ENCODE measurements at regions not wholly inside any gene's neighbourhood (a gene's known extent, or its start where the extent isn't known, plus 50 kb on each side); places are given as distances from the start of the nearest gene placed in this dataset.

GRCh38 chr21:41680444-41681347 is 86.2 kb downstream of the RIPK4 start:
- Histone ChIP-seq H3K4me1 (ENCODE audit: control insufficient read depth in 2 of 2, insufficient read depth in 2 of 2, low read length in 1 of 2) (peaks cover 8 to 38% of the 10 kb centered on the region in 2 donors), H3K9me3 (ENCODE audit: control insufficient read depth in 2 of 2, insufficient read depth in 1 of 2, low read depth in 1 of 2, low read length in 1 of 2) (no peaks in the 10 kb centered on the region), H3K27me3 (ENCODE audit: control insufficient read depth in 1 of 2, insufficient read depth in 2 of 2, low read length in 2 of 2) (no peaks in the 10 kb centered on the region), H3K4me3 (ENCODE audit: low read depth in 1 of 2, low read length in 2 of 2) (peak overlapping the region; percentile 24 to 27), H3K27ac (ENCODE audit: low read depth in 2 of 2, low read length in 1 of 2) (peak overlapping the region; percentile 98 to 100), H3K36me3 (ENCODE audit: control insufficient read depth in 2 of 2, insufficient read depth in 2 of 2, low read length in 1 of 2) (no peaks in the 10 kb centered on the region)
- 53 to 60% methylated on average over 23 of the region's 23 CpGs for WGBS, 2 donors

- H3K27ac ChIP-seq (ENCODE audit: low read depth in 2 of 2, low read length in 1 of 2): peak overlapping the region; percentile 99 to 100
- H3K27me3 ChIP-seq (ENCODE audit: control insufficient read depth in 1 of 2, insufficient read depth in 2 of 2, low read length in 2 of 2): no peaks in the 10 kb centered on the region
- peak overlapping the region; percentile 29 to 38 for H3K4me3 ChIP-seq (ENCODE audit: low read depth in 1 of 2, low read length in 2 of 2)
- peaks cover 6 to 26% of the 10 kb centered on the region in 2 donors for H3K4me1 ChIP-seq (ENCODE audit: control insufficient read depth in 2 of 2, insufficient read depth in 2 of 2, low read length in 1 of 2)
- WGBS, 2 donors: 12 to 18% methylated on average over 11 of the region's 11 CpGs
- H3K36me3 ChIP-seq (ENCODE audit: control insufficient read depth in 2 of 2, insufficient read depth in 2 of 2, low read length in 1 of 2): no peaks in the 10 kb centered on the region
- H3K9me3 ChIP-seq (ENCODE audit: control insufficient read depth in 2 of 2, insufficient read depth in 1 of 2, low read depth in 1 of 2, low read length in 1 of 2): no peaks in the 10 kb centered on the region
Measured at GRCh38 chr21:41678924-41679318, 87.9 kb downstream of the RIPK4 start.

- Histone ChIP-seq H3K4me3 (ENCODE audit: low read depth in 1 of 2, low read length in 2 of 2) (no peak overlapping the region), H3K4me1 (ENCODE audit: control insufficient read depth in 2 of 2, insufficient read depth in 2 of 2, low read length in 1 of 2) (peaks cover 6 to 23% of the 10 kb centered on the region in 2 donors), H3K27me3 (ENCODE audit: control insufficient read depth in 1 of 2, insufficient read depth in 2 of 2, low read length in 2 of 2) (no peaks in the 10 kb centered on the region), H3K9me3 (ENCODE audit: control insufficient read depth in 2 of 2, insufficient read depth in 1 of 2, low read depth in 1 of 2, low read length in 1 of 2) (no peaks in the 10 kb centered on the region), H3K36me3 (ENCODE audit: control insufficient read depth in 2 of 2, insufficient read depth in 2 of 2, low read length in 1 of 2) (no peaks in the 10 kb centered on the region), H3K27ac (ENCODE audit: low read depth in 2 of 2, low read length in 1 of 2) (peak overlapping the region; percentile 99 to 100)
- WGBS, 2 donors: 34 to 36% methylated on average over 17 of the region's 17 CpGs
Measured at GRCh38 chr21:41678016-41678923, 88.6 kb downstream of the RIPK4 start.

- Histone ChIP-seq H3K27ac (ENCODE audit: low read depth in 2 of 2, low read length in 1 of 2) (peak overlapping the region; percentile 99 to 100), H3K27me3 (ENCODE audit: control insufficient read depth in 1 of 2, insufficient read depth in 2 of 2, low read length in 2 of 2) (no peaks in the 10 kb centered on the region), H3K4me1 (ENCODE audit: control insufficient read depth in 2 of 2, insufficient read depth in 2 of 2, low read length in 1 of 2) (peaks cover 6 to 18% of the 10 kb centered on the region in 2 donors), H3K9me3 (ENCODE audit: control insufficient read depth in 2 of 2, insufficient read depth in 1 of 2, low read depth in 1 of 2, low read length in 1 of 2) (no peaks in the 10 kb centered on the region), H3K4me3 (ENCODE audit: low read depth in 1 of 2, low read length in 2 of 2) (no peak overlapping the region), H3K36me3 (ENCODE audit: control insufficient read depth in 2 of 2, insufficient read depth in 2 of 2, low read length in 1 of 2) (no peaks in the 10 kb centered on the region)
- WGBS, 2 donors: 45 to 52% methylated on average over 8 of the region's 8 CpGs
Measured at GRCh38 chr21:41677671-41678015, 89.2 kb downstream of the RIPK4 start.

GRCh38 chr21:41676198-41676597 is 90.7 kb downstream of the RIPK4 start:
- 80 to 90% methylated on average over 3 of the region's 3 CpGs for WGBS, 2 donors
- Histone ChIP-seq H3K27me3 (ENCODE audit: control insufficient read depth in 1 of 2, insufficient read depth in 2 of 2, low read length in 2 of 2) (no peaks in the 10 kb centered on the region), H3K27ac (ENCODE audit: low read depth in 2 of 2, low read length in 1 of 2) (no peak overlapping the region), H3K4me3 (ENCODE audit: low read depth in 1 of 2, low read length in 2 of 2) (no peak overlapping the region), H3K4me1 (ENCODE audit: control insufficient read depth in 2 of 2, insufficient read depth in 2 of 2, low read length in 1 of 2) (peaks cover 0 to 18% of the 10 kb centered on the region in 2 donors), H3K36me3 (ENCODE audit: control insufficient read depth in 2 of 2, insufficient read depth in 2 of 2, low read length in 1 of 2) (no peaks in the 10 kb centered on the region), H3K9me3 (ENCODE audit: control insufficient read depth in 2 of 2, insufficient read depth in 1 of 2, low read depth in 1 of 2, low read length in 1 of 2) (no peaks in the 10 kb centered on the region)

- no peaks in the 10 kb centered on the region for H3K36me3 ChIP-seq (ENCODE audit: control insufficient read depth in 2 of 2, insufficient read depth in 2 of 2, low read length in 1 of 2)
- 70 to 87% methylated on average over 6 of the region's 6 CpGs for WGBS, 2 donors
- no peaks in the 10 kb centered on the region for H3K9me3 ChIP-seq (ENCODE audit: control insufficient read depth in 2 of 2, insufficient read depth in 1 of 2, low read depth in 1 of 2, low read length in 1 of 2)
- H3K27ac ChIP-seq (ENCODE audit: low read depth in 2 of 2, low read length in 1 of 2): no peak overlapping the region
- H3K27me3 ChIP-seq (ENCODE audit: control insufficient read depth in 1 of 2, insufficient read depth in 2 of 2, low read length in 2 of 2): no peaks in the 10 kb centered on the region
- peaks cover 0 to 20% of the 10 kb centered on the region in 2 donors for H3K4me1 ChIP-seq (ENCODE audit: control insufficient read depth in 2 of 2, insufficient read depth in 2 of 2, low read length in 1 of 2)
- H3K4me3 ChIP-seq (ENCODE audit: low read depth in 1 of 2, low read length in 2 of 2): no peak overlapping the region
Measured at GRCh38 chr21:41675574-41675973, 91.3 kb downstream of the RIPK4 start.

- Histone ChIP-seq H3K4me3 (ENCODE audit: low read depth in 1 of 2, low read length in 2 of 2) (no peak overlapping the region), H3K4me1 (ENCODE audit: control insufficient read depth in 2 of 2, insufficient read depth in 2 of 2, low read length in 1 of 2) (peaks cover 0 to 22% of the 10 kb centered on the region in 2 donors), H3K9me3 (ENCODE audit: control insufficient read depth in 2 of 2, insufficient read depth in 1 of 2, low read depth in 1 of 2, low read length in 1 of 2) (no peaks in the 10 kb centered on the region), H3K36me3 (ENCODE audit: control insufficient read depth in 2 of 2, insufficient read depth in 2 of 2, low read length in 1 of 2) (no peaks in the 10 kb centered on the region), H3K27ac (ENCODE audit: low read depth in 2 of 2, low read length in 1 of 2) (no peak overlapping the region), H3K27me3 (ENCODE audit: control insufficient read depth in 1 of 2, insufficient read depth in 2 of 2, low read length in 2 of 2) (no peaks in the 10 kb centered on the region)
- WGBS, 2 donors: 79 to 84% methylated on average over 6 of the region's 6 CpGs
Measured at GRCh38 chr21:41674402-41674801, 92.5 kb downstream of the RIPK4 start.

GRCh38 chr21:41673596-41674335 is 93.1 kb downstream of the RIPK4 start:
- H3K9me3 ChIP-seq (ENCODE audit: control insufficient read depth in 2 of 2, insufficient read depth in 1 of 2, low read depth in 1 of 2, low read length in 1 of 2): no peaks in the 10 kb centered on the region
- H3K4me3 ChIP-seq (ENCODE audit: low read depth in 1 of 2, low read length in 2 of 2): no peak overlapping the region
- H3K36me3 ChIP-seq (ENCODE audit: control insufficient read depth in 2 of 2, insufficient read depth in 2 of 2, low read length in 1 of 2): no peaks in the 10 kb centered on the region
- 61 to 77% methylated on average over 13 of the region's 13 CpGs for WGBS, 2 donors
- no peaks in the 10 kb centered on the region for H3K27me3 ChIP-seq (ENCODE audit: control insufficient read depth in 1 of 2, insufficient read depth in 2 of 2, low read length in 2 of 2)
- H3K27ac ChIP-seq (ENCODE audit: low read depth in 2 of 2, low read length in 1 of 2): no peak overlapping the region
- H3K4me1 ChIP-seq (ENCODE audit: control insufficient read depth in 2 of 2, insufficient read depth in 2 of 2, low read length in 1 of 2): peaks cover 0 to 28% of the 10 kb centered on the region in 2 donors

GRCh38 chr21:41673071-41673470 is 93.8 kb downstream of the RIPK4 start:
- 86 to 89% methylated on average over 18 of the region's 18 CpGs for WGBS, 2 donors
- Histone ChIP-seq H3K27ac (ENCODE audit: low read depth in 2 of 2, low read length in 1 of 2) (no peak overlapping the region), H3K36me3 (ENCODE audit: control insufficient read depth in 2 of 2, insufficient read depth in 2 of 2, low read length in 1 of 2) (no peaks in the 10 kb centered on the region), H3K4me3 (ENCODE audit: low read depth in 1 of 2, low read length in 2 of 2) (no peak overlapping the region), H3K4me1 (ENCODE audit: control insufficient read depth in 2 of 2, insufficient read depth in 2 of 2, low read length in 1 of 2) (peaks cover 0 to 28% of the 10 kb centered on the region in 2 donors), H3K27me3 (ENCODE audit: control insufficient read depth in 1 of 2, insufficient read depth in 2 of 2, low read length in 2 of 2) (no peaks in the 10 kb centered on the region), H3K9me3 (ENCODE audit: control insufficient read depth in 2 of 2, insufficient read depth in 1 of 2, low read depth in 1 of 2, low read length in 1 of 2) (peaks cover 0 to 2% of the 10 kb centered on the region in 2 donors)
